ENCODE measurements at regions not wholly inside any gene's neighbourhood (a gene's known extent, or its start where the extent isn't known, plus 50 kb on each side); places are given as distances from the start of the nearest gene placed in this dataset.

DNA sequence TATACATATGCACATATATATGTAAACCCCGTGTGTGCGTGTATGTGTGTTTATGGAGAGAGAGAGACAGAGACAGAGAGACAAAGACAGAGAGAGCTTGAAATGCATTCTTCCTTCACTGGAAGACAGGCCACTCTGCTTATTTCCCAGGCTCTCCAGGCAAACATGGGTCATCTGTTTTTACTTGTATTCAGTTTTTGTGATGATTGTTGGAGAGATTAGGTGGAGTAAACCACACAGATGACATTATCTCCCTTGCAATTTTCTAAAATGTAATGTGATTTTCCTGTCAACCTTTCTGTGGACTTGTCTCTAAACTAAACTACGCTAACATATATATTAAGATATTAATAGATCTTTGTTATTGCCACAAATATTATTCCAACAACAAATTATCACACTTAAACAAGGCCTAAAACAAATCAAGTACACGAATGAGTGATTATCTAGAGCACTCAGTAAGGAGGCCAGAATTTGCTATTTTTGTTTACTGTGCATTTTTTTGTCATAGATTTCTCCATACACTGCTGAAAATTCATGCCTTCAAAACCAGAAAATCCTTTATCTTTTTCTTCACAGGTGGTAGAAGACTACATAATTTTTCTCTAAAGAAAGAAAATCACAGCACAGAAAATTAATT lies 251.8 kb upstream of the SLIT2 start:
- TF ChIP-seq, protein P1, sequence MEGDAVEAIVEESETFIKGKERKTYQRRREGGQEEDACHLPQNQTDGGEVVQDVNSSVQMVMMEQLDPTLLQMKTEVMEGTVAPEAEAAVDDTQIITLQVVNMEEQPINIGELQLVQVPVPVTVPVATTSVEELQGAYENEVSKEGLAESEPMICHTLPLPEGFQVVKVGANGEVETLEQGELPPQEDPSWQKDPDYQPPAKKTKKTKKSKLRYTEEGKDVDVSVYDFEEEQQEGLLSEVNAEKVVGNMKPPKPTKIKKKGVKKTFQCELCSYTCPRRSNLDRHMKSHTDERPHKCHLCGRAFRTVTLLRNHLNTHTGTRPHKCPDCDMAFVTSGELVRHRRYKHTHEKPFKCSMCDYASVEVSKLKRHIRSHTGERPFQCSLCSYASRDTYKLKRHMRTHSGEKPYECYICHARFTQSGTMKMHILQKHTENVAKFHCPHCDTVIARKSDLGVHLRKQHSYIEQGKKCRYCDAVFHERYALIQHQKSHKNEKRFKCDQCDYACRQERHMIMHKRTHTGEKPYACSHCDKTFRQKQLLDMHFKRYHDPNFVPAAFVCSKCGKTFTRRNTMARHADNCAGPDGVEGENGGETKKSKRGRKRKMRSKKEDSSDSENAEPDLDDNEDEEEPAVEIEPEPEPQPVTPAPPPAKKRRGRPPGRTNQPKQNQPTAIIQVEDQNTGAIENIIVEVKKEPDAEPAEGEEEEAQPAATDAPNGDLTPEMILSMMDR (IDR thresholded peaks at IDR 0.05; ENCODE audit: low read depth, low read length, missing control alignments) = no peak
- no peak overlapping the region for H3K4me3 ChIP-seq (ENCODE audit: low read depth, low read length)
- DNase-seq (ENCODE audit: low read depth) = no peak

DNA sequence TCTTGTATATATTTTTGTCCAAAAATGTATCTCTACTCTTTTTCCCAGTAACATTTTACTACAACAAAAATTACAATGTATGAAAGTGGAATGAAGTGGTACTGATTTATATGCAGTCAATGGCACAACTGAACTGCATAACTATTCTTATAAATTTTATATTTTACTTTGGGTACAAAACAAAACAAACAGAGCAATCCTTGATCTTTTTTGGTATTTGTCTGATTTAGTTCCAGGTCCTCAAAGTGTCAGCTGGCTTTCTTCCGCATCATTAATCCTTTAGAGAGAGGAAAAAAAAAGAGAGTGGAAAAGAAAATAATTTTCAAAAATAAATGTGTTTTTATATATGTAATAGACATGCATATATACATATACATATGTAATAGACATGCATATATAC lies 252.4 kb upstream of the SLIT2 start:
- DNase-seq (ENCODE audit: low read depth) = no peak
- no peak overlapping the region for H3K4me3 ChIP-seq (ENCODE audit: low read depth, low read length)
- TF ChIP-seq, protein P1 (IDR thresholded peaks at IDR 0.05; ENCODE audit: low read depth, low read length, missing control alignments) = no peak

DNA sequence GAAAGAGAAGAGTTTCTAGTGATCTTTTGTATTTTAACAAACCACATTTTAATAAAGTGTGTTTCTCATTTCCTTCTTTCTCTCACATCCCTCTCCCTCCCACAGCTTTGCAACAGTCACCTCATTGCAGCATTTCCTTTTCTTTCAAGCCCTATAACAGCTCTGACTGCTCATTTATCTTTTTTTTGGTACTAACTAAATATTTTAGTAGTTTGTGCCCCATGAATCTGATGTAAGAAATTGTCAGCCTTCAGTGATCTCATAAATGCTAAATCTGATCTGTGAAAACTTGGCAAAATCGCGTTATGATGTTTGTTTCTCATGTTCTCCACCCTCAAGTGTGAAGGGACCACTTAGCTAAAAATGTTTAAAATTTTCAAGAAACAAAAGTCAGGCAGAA lies 258.5 kb upstream of the SLIT2 start:
- no peak overlapping the region for H3K4me3 ChIP-seq (ENCODE audit: low read depth, low read length)
- DNase-seq (ENCODE audit: low read depth) = no peak
- TF ChIP-seq, protein P1 (IDR thresholded peaks at IDR 0.05; ENCODE audit: low read depth, low read length, missing control alignments) = no peak

DNA sequence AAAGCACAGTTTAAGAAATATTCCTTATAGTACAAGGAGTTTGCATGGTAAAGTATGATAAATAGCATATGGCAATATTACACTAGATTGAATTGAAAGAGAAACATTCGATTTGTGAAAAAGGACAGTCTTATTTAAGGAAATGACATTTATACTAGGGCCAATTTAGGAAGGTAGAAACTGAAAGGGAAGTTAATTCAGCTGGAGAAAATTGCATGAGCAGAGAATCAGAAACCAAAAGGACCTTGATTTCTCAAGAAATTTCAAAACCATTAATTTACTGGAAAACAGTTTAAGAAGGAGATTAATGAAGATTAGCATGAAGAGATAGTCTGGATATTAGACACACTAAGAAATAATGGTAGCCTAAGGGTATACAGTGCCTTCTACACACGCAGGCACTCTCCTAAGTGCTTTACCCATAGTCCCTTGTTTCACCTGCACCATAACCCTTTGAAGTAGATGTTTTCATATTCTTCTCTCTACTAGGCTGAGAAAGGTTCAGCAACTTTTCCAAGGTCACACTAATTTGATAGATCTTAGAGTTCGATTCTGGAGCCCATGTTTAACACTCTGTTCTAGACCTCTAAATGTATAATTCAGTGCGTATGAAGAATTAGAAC lies 259.1 kb upstream of the SLIT2 start:
- no peak for DNase-seq (ENCODE audit: low read depth)
- H3K4me3 ChIP-seq (ENCODE audit: low read depth, low read length) = no peak overlapping the region
- TF ChIP-seq, protein P1 (IDR thresholded peaks at IDR 0.05; ENCODE audit: low read depth, low read length, missing control alignments) = no peak

DNA sequence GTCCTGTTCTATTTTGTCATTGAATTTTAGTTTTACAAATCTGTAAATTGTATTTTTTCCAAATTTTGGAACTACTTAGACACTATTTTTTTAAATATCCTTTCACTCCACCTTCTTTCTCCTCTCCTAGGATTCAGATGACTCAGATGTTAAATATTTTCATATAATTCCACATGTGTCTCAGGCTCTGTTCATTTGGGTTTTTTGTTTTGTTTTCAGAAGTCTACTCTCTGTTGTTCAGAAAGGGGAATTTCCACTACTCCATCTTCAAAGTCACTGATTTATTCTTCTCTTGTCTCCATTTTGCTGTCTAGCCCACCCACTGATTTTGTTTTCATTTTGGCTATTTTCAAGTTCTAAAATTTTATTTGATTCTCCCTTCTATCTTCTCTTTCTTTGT lies 264.0 kb upstream of the SLIT2 start:
- TF ChIP-seq, protein P1 (IDR thresholded peaks at IDR 0.05; ENCODE audit: low read depth, low read length, missing control alignments) = no peak
- DNase-seq (ENCODE audit: low read depth) = no peak
- no peak overlapping the region for H3K4me3 ChIP-seq (ENCODE audit: low read depth, low read length)

DNA sequence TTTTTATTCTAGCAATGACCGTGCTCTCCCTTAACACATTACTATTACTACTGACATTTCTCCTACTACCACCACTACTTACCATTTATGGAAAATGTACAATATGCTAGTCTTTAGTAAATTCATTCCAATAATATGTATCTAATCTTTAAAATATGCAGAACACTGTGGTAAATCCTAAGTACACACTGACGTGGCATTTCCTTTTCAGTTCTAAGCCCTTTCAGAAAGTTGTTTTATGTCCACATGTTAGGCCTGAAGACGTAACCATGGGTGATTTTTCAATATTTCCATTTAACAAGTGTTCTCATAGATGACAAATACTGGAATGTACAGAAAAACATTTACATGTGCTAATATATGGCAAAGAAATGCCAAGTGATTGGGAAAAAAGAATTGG lies 268.6 kb upstream of the SLIT2 start:
- TF ChIP-seq, protein P1 (IDR thresholded peaks at IDR 0.05; ENCODE audit: low read depth, low read length, missing control alignments) = no peak
- no peak for DNase-seq (ENCODE audit: low read depth)
- H3K4me3 ChIP-seq (ENCODE audit: low read depth, low read length) = no peak overlapping the region

DNA sequence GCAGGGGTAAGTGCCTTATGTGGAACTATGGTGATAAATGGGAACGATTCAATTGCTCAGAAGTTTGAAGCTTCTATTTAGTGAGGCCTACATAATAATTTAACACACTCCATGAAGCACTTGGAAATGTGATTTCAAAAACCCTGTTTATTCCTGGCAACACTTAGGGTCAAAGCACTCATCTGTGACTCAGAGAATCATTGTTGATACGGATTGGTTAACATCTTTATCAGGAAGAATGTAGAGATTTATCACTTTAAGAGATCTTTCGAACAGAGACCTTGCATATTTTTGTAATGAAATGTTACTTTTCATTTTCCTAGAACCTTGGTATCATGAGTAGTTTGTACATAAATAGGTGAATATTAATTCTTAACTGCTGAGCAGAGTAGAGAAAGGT lies 269.1 kb upstream of the SLIT2 start:
- DNase-seq (ENCODE audit: low read depth) = no peak
- TF ChIP-seq, protein P1 (IDR thresholded peaks at IDR 0.05; ENCODE audit: low read depth, low read length, missing control alignments) = no peak
- H3K4me3 ChIP-seq (ENCODE audit: low read depth, low read length) = no peak overlapping the region

All from GM12864 (cell line).